PC-3 (cell line): ENCODE measurements at regions not wholly inside any gene's neighbourhood (a gene's known extent, or its start where the extent isn't known, plus 50 kb on each side); places are given as distances from the start of the nearest gene placed in this dataset.

Experiments
- ATAC-seq: fragments of 200-7000 bp; cut with Tn5 transposase; 2 replicates; pipeline ENCODE4 v1.9.1; 2020; ENCODE audit warnings: mild to moderate bottlenecking, moderate library complexity
- BruUV-seq: library from RNA; stranded (reverse); fragments of 400-500 nt; replicated peaks from 2 replicates; lab custom pipeline; 2021; lab: Mats Ljungman, UMichigan
- CTCF ChIA-PET: fragments of 300-600 bp; sonication (Branson Sonifier 250); formaldehyde crosslinking; loops from one replicate; lab custom pipeline; 2022; ENCODE audit warnings: antibody characterized with exemption; lab: Charles Lee
- POLR2A ChIA-PET: fragments of 300-600 bp; sonication (Branson Sonifier 250); formaldehyde crosslinking; loops from one replicate; lab custom pipeline; 2022; ENCODE audit warnings: antibody characterized with exemption; ENCODE audit not compliant: unreplicated experiment; lab: Charles Lee
- DNase-seq: peaks from one replicate; pipeline ENCODE4 v3.0.0-alpha.2; 2015
- H2AFZ ChIP-seq: fragments of 300-600 bp; sonication (generic); 2 replicates; pipeline ENCODE4 v1.6.0; 2016; ENCODE audit warnings: antibody characterized with exemption, low read length
- H3F3A ChIP-seq: fragments of 300-600 bp; sonication (generic); one replicate; pipeline ENCODE4 v1.6.0; 2017; ENCODE audit warnings: antibody characterized with exemption, low read length, control low read depth, mild to moderate bottlenecking; ENCODE audit not compliant: unreplicated experiment
- H3K27ac ChIP-seq: fragments of 300-600 bp; sonication (generic); 2 replicates; pipeline ENCODE4 v1.5.1; 2016; ENCODE audit warnings: mild to moderate bottlenecking, low read length
- H3K27me3 ChIP-seq: fragments of 300-600 bp; sonication (generic); 2 replicates; pipeline ENCODE4 v1.6.1; 2016; ENCODE audit warnings: low read length, mixed read lengths
- H3K36me3 ChIP-seq: fragments of 300-600 bp; sonication (generic); 2 replicates; pipeline ENCODE4 v1.6.1; 2016; ENCODE audit warnings: low read depth, mixed run types, low read length, mixed read lengths
- H3K4me1 ChIP-seq: fragments of 300-600 bp; sonication (generic); 2 replicates; pipeline ENCODE4 v1.5.1; 2016; ENCODE audit warnings: low read length; ENCODE audit not compliant: insufficient read depth
- H3K4me2 ChIP-seq: fragments of 300-600 bp; sonication (generic); 2 replicates; pipeline ENCODE4 v1.6.0; 2016; ENCODE audit warnings: low read length
- H3K4me3 ChIP-seq: fragments of 300-600 bp; sonication (generic); 2 replicates; pipeline ENCODE4 v1.5.1; 2016; ENCODE audit warnings: mild to moderate bottlenecking, low read length, mixed read lengths
- H3K79me2 ChIP-seq: fragments of 300-600 bp; sonication (generic); 2 replicates; pipeline ENCODE4 v1.6.1; 2017; ENCODE audit warnings: low read length, mixed read lengths
- H3K9ac ChIP-seq: fragments of 300-600 bp; sonication (generic); 2 replicates; pipeline ENCODE4 v1.6.0; 2016; ENCODE audit warnings: mild to moderate bottlenecking, low read length
- H3K9me2 ChIP-seq: fragments of 300-600 bp; sonication (generic); replicated peaks from 2 replicates; pipeline ENCODE4 v1.6.1; 2016; ENCODE audit warnings: mixed run types, low read length, mixed read lengths
- H3K9me3 ChIP-seq: fragments of 300-600 bp; sonication (generic); 2 replicates; pipeline ENCODE4 v1.6.1; 2016; ENCODE audit warnings: low read length, mixed read lengths
- H4K20me1 ChIP-seq: fragments of 300-600 bp; sonication (generic); 2 replicates; pipeline ENCODE4 v1.6.1; 2016; ENCODE audit warnings: low read length, mixed read lengths
- EZH2 ChIP-seq: fragments of 300-600 bp; sonication (generic); IDR thresholded peaks from one replicate; pipeline ENCODE4 v1.6.1; 2017; ENCODE audit warnings: antibody characterized with exemption, mild to moderate bottlenecking, low read length; ENCODE audit not compliant: unreplicated experiment
- EZH2phosphoT487 ChIP-seq: fragments of 300-600 bp; sonication (generic); IDR thresholded peaks from 2 replicates; pipeline ENCODE4 v1.6.1; 2018; ENCODE audit warnings: mild to moderate bottlenecking, antibody characterized with exemption, low read length, borderline replicate concordance
- intact Hi-C: fragments of 100-400 bp; cut with micrococcal nuclease; formaldehyde crosslinking; loops from 2 replicates; pipeline ENCODE4 v1.9.0; 2023
- TF ChIP-seq, protein P1 (sequence below): fragments of 300-600 bp; sonication (generic); conservative IDR thresholded peaks from 2 replicates; pipeline ENCODE4 v1.5.1; 2017; ENCODE audit warnings: antibody characterized with exemption, low read depth, mild to moderate bottlenecking, low read length

DNA sequence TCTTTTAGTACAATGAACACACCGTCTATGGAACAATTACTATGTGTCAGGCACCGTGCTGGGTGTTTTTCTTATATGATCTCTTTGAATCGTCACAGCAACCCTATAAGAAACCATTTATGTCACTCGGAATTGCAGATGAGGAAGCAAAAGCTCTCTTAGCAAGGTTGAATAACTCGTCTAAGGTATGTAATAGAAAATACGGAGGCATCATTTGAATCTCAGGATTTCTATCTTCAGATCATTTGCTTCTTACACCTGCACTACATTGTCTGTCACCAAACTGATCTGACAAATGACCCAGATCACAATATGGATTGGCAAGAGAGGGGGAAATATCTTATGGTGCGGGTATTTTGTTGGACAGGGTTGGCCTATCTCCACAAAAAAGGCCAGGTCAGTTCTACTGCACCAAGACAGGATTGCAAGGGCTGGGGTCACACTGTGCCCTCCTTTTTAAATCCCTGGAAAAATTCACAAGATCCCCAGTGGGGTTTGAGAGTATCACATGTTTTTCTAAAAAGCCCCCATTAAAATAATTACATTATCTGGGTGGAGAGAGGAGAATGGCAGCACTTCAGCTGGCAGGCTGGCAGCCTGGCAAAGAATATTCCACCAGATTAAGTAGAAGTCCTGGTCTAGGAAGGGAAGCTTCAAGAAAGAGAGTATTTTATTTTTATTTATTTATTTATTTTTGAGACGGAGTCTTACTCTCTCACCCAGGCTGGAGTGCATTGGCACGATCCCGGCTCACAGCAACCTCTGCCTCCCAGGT lies 110.7 kb upstream of the CLMP start:
- ChIA-PET CTCF (no interaction called here), POLR2A (no interaction called here)
- H3K9ac ChIP-seq = no peak overlapping the region
- DNase-seq = no peak
- no peak overlapping the region for H3K27ac ChIP-seq
- BruUV-seq = no TSS peak
- intact Hi-C loops = no loop called here
- H3K27me3 ChIP-seq = no peaks in the 10 kb centered on the region
- TF ChIP-seq, protein P1, sequence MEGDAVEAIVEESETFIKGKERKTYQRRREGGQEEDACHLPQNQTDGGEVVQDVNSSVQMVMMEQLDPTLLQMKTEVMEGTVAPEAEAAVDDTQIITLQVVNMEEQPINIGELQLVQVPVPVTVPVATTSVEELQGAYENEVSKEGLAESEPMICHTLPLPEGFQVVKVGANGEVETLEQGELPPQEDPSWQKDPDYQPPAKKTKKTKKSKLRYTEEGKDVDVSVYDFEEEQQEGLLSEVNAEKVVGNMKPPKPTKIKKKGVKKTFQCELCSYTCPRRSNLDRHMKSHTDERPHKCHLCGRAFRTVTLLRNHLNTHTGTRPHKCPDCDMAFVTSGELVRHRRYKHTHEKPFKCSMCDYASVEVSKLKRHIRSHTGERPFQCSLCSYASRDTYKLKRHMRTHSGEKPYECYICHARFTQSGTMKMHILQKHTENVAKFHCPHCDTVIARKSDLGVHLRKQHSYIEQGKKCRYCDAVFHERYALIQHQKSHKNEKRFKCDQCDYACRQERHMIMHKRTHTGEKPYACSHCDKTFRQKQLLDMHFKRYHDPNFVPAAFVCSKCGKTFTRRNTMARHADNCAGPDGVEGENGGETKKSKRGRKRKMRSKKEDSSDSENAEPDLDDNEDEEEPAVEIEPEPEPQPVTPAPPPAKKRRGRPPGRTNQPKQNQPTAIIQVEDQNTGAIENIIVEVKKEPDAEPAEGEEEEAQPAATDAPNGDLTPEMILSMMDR = no peak
- no peak for TF ChIP-seq EZH2phosphoT487
- no peaks in the 10 kb centered on the region for H3F3A ChIP-seq
- no peaks in the 10 kb centered on the region for H3K9me2 ChIP-seq
- peaks cover 28% of the 10 kb centered on the region for H3K4me1 ChIP-seq
- no peaks in the 10 kb centered on the region for H4K20me1 ChIP-seq
- ATAC-seq = no peak
- H3K36me3 ChIP-seq = no peaks in the 10 kb centered on the region
- no peak overlapping the region for H3K4me2 ChIP-seq
- no peaks in the 10 kb centered on the region for H3K9me3 ChIP-seq
- H2AFZ ChIP-seq = no peak overlapping the region
- no peak overlapping the region for H3K4me3 ChIP-seq
- no peaks in the 10 kb centered on the region for H3K79me2 ChIP-seq

DNA sequence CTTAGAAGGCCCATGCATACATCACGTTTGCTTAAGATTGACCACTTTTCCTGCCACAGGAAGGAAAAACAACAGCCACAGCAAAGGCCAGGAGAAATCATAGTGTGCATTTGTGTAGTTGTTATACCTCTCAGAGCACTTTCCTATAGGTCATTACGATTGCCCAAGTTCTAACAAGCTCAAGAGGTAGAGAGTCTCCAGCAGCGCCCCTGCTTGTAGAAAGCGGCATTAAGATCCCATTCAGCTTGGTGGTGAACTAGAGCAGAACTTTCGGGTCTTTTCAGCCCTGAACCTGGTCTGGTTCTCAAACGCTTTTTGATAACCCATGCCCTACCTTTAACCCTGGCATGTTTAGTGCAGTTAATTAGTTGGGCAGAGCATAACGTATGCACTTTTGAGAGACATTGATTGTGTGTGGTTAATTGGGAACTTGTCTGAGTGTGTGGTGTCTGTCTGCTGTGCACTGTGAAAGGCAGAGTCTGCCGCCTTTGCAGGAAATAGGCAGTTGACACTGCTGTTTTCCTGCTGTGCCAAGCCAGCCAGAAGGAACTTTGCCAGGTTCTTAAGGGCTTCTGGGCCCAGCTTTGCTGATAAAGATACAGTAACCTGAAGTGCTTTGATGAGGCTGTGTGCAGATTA lies 109.9 kb upstream of the CLMP start:
- no peak overlapping the region for H3K27ac ChIP-seq
- H3K79me2 ChIP-seq = no peaks in the 10 kb centered on the region
- H3K36me3 ChIP-seq = no peaks in the 10 kb centered on the region
- BruUV-seq = no TSS peak
- DNase-seq (no peak), ATAC-seq (no peak)
- peaks cover 29% of the 10 kb centered on the region for H3K4me1 ChIP-seq
- no peak overlapping the region for H2AFZ ChIP-seq
- no peaks in the 10 kb centered on the region for H3K9me2 ChIP-seq
- no peak overlapping the region for H3K9ac ChIP-seq
- H3F3A ChIP-seq = no peaks in the 10 kb centered on the region
- ChIA-PET CTCF (no interaction called here), POLR2A (no interaction called here)
- no peaks in the 10 kb centered on the region for H3K27me3 ChIP-seq
- intact Hi-C loops = no loop called here
- TF ChIP-seq, protein P1 = no peak
- TF ChIP-seq EZH2phosphoT487 (no peak), EZH2 (no peak)
- H3K9me3 ChIP-seq = no peaks in the 10 kb centered on the region
- no peak overlapping the region for H3K4me2 ChIP-seq
- H4K20me1 ChIP-seq = no peaks in the 10 kb centered on the region
- H3K4me3 ChIP-seq = no peak overlapping the region

DNA sequence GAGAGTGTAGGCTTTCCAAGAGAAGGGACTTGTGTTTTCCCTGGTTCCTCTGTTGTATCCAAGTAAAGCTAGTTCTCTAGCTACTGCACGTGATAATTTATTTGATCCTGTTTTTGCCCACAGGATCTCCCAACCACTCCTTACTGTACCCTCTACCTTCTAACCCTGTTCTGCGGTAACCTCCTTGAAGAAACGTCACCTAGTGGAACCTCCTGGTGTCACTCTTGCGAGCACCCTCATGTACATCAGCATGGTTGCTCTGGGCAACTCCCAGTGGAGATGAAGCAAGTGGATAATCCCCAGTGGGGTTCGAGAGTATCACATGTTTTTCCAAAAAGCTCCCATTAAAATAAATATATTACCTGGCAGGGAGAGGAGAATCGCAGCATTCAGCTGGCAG lies 108.9 kb upstream of the CLMP start:
- Histone ChIP-seq H3K4me1 (peaks cover 29% of the 10 kb centered on the region), H3F3A (no peaks in the 10 kb centered on the region), H4K20me1 (no peaks in the 10 kb centered on the region), H3K79me2 (no peaks in the 10 kb centered on the region), H3K9me2 (no peaks in the 10 kb centered on the region), H3K27ac (no peak overlapping the region), H3K27me3 (no peaks in the 10 kb centered on the region), H3K4me2 (no peak overlapping the region), H3K4me3 (no peak overlapping the region), H3K36me3 (no peaks in the 10 kb centered on the region), H3K9me3 (no peaks in the 10 kb centered on the region), H2AFZ (no peak overlapping the region), H3K9ac (no peak overlapping the region)
- intact Hi-C loops = no loop called here
- ChIA-PET POLR2A (no interaction called here), CTCF (no interaction called here)
- DNase-seq (no peak), ATAC-seq (no peak)
- no TSS peak for BruUV-seq
- TF ChIP-seq, protein P1 = no peak; the same call in 1 of the 2 replicates
